Pancreas (tissue), 10 donors: ENCODE measurements at regions not wholly inside any gene's neighbourhood (a gene's known extent, or its start where the extent isn't known, plus 50 kb on each side); places are given as distances from the start of the nearest gene placed in this dataset.

ENCODE experiments used
- ATAC-seq, 4 donors: fragments of 200-7000 bp; cut with Tn5 transposase; one replicate each; pipeline versions ENCODE4 v1.8.0 to v1.9.1; 2020; ENCODE audit warnings: mild to moderate bottlenecking in 4 of 4, moderate library complexity in 4 of 4
- DNase-seq, 6 donors: peaks; one replicate each; pipeline ENCODE4 v3.0.0-alpha.2; 2020
- FAIRE-seq: peaks from 2 replicates; lab custom pipeline; 2012; peaks lifted over from hg19 to GRCh38; lab: Jason Lieb, UNC
- H3K27ac ChIP-seq, 4 donors: fragments of 200-600 bp; sonication (generic); 1 replicate in 3 of 4; 2 replicates in 1 of 4; pipeline versions ENCODE4 v1.5.0 to v1.8.0; 2020
- H3K27me3 ChIP-seq, 4 donors: fragments of 200-600 bp; one replicate each; pipeline ENCODE4 v1.8.0; 2021
- H3K36me3 ChIP-seq, 3 donors: fragments of 200-600 bp; sonication (generic) in 1 of 3; one replicate each; pipeline versions ENCODE4 v1.5.0 to v1.8.0; 2020 to 2021
- H3K4me1 ChIP-seq, 3 donors: fragments of 200-600 bp; one replicate each; pipeline ENCODE4 v1.8.0; 2021
- H3K4me3 ChIP-seq, 4 donors: fragments of 200-600 bp; sonication (generic) in 2 of 4; one replicate each; pipeline versions ENCODE4 v1.5.0 to v1.8.0; 2020 to 2021
- H3K9me3 ChIP-seq, 4 donors: fragments of 200-600 bp; one replicate each; pipeline ENCODE4 v1.8.0; 2021
- CTCF ChIP-seq, 4 donors: fragments of 200-600 bp; sonication (generic) in 3 of 4; IDR thresholded peaks; one replicate each; pipeline versions ENCODE4 v1.5.0 to v1.8.0; 2021; ENCODE audit warnings: antibody characterized with exemption in 4 of 4
- WGBS, 2 donors: extraction: QIAGEN DNeasy Blood & Tissue Kit; methylation state at CpG; one replicate each; pipeline ENCODE4 v1.1.7; 2013; 5-methylcytosine and 5-hydroxymethylcytosine counted together
- intact Hi-C, 3 donors: fragments of 100-400 bp; cut with DNase I; formaldehyde crosslinking; loops; one replicate each; pipeline versions ENCODE4 v1.11.1 to v1.14.2; 2022
- donor health status: healthy with polysubstance abuse.
- donor health status: DM: no; HTN: no; CAD: no; lungs with moderate emphysema.
- donor health status: DM: no; HTN: no; CAD: no.
- donor health status: control.
- donor health status: control.
- donor health status: Bipolar disorder and iron deficiency.
- donor health status: DM: yes; HTN: yes; CAD: no.
- donor health status: DM: no; HTN: no; CAD: no.
- donor health status: DM: no; HTN: no; CAD: no.
- donor health status: DM: yes; HTN: yes; CAD: no.

GRCh38 chr10:131695496-131696165 lies 205.2 kb upstream of the PPP2R2D start:
- no peak for ATAC-seq

DNA sequence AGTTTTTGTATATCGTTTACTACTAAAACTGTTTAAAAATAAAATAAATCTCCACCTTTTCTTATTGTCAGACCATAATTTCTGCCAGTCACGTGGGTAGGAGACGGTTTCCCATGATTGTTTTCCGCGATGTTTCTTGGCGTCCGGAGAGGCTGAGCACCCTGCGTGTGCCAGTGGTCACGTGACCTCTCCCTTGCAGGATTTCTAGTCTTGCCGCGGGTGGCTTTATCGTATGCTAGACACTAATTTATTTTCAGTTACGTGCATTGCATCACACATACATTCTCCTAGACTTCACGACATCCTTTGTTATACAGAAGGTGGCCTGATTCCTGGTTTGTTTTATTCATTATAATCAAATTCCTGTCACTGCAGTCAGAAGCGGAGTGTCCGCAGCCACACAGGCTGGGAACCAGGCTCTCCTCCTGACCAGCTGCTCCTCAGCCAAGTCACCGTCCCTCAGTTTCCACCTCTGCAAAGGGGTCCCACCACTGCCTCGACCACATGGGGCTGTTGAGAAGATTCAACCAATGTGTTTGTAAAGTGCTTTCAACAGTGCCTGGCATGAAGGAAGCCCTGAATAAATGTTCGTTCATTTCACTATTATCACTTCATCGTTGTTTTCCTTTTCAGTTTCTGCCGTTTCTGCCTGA lies 203.2 kb upstream of the PPP2R2D start:
- intact Hi-C loops = no loop called here
- Histone ChIP-seq H3K4me3 (no peak overlapping the region), H3K4me1 (no peaks in the 10 kb centered on the region), H3K27ac (no peak overlapping the region), H3K27me3 (peaks cover 0 to 4% (median 0%) of the 10 kb centered on the region in 4 donors), H3K36me3 (no peaks in the 10 kb centered on the region), H3K9me3 (no peaks in the 10 kb centered on the region)
- FAIRE-seq = no peak
- ATAC-seq = no peak
- DNase-seq = peak in 1 of 6 donors; percentile 34
- no peak for TF ChIP-seq CTCF (IDR thresholded peaks at IDR 0.05)
- 41 to 55% methylated on average over 21 of the region's 21 CpGs for WGBS, 2 donors

More at GRCh38 chr10:131695496-131696165, 205.2 kb upstream of the PPP2R2D start:
- Histone ChIP-seq H3K36me3 (no peaks in the 10 kb centered on the region), H3K4me1 (no peaks in the 10 kb centered on the region), H3K4me3 (no peak overlapping the region), H3K27me3 (peaks cover 0 to 4% (median 0%) of the 10 kb centered on the region in 4 donors), H3K9me3 (no peaks in the 10 kb centered on the region), H3K27ac (no peak overlapping the region)
- 59 to 72% methylated on average over 23 of the region's 23 CpGs for WGBS, 2 donors
- no peak for TF ChIP-seq CTCF (IDR thresholded peaks at IDR 0.05)
- FAIRE-seq (no peak), DNase-seq (peak in 1 of 6 donors; percentile 44)
- intact Hi-C loops = no loop called here

DNA sequence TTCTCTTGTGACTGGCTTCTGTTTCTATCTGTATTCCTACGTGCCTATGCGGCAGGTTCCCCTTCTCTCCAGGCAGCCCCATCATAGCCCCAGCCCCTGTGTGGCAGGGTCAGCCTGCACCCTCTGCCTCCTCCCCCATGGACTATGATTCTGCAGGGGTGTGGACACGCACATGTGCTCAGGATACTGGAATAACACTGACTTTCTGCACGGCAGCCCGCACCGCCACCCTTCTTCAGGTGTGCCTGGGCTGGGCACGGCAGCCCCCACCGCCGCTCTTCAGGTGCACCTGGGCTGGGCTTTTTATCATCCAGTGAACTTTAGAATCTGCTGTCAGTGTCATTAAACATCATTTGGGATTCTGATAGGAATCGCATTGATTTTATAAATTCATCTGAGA lies 202.6 kb upstream of the PPP2R2D start:
- Histone ChIP-seq H3K4me1 (no peaks in the 10 kb centered on the region), H3K27ac (no peak overlapping the region), H3K36me3 (no peaks in the 10 kb centered on the region), H3K9me3 (no peaks in the 10 kb centered on the region), H3K4me3 (no peak overlapping the region), H3K27me3 (peaks cover 0 to 4% (median 0%) of the 10 kb centered on the region in 4 donors)
- intact Hi-C loops = no loop called here
- WGBS, 2 donors = 75 to 79% methylated on average over 10 of the region's 10 CpGs
- no peak for TF ChIP-seq CTCF (IDR thresholded peaks at IDR 0.05)
- DNase-seq (peak in 1 of 6 donors; percentile 27), FAIRE-seq (no peak), ATAC-seq (no peak)

GRCh38 chr10:131698986-131699385 lies 201.8 kb upstream of the PPP2R2D start:
- no peak for TF ChIP-seq CTCF (IDR thresholded peaks at IDR 0.05)
- 66 to 67% methylated on average over 12 of the region's 12 CpGs for WGBS, 2 donors
- Histone ChIP-seq H3K4me3 (no peak overlapping the region), H3K9me3 (no peaks in the 10 kb centered on the region), H3K27ac (no peak overlapping the region), H3K36me3 (no peaks in the 10 kb centered on the region), H3K4me1 (no peaks in the 10 kb centered on the region), H3K27me3 (peaks cover 0 to 4% (median 0%) of the 10 kb centered on the region in 4 donors)
- no peak for ATAC-seq
- DNase-seq = peak in 1 of 6 donors; percentile 24
- FAIRE-seq = no peak
- intact Hi-C loops = no loop called here

- H3K27ac ChIP-seq = no peak overlapping the region
- ATAC-seq = no peak
- no peaks in the 10 kb centered on the region for H3K9me3 ChIP-seq
- H3K4me1 ChIP-seq = no peaks in the 10 kb centered on the region
- FAIRE-seq = no peak
- TF ChIP-seq CTCF (IDR thresholded peaks at IDR 0.05) = no peak
- H3K4me3 ChIP-seq = no peak overlapping the region
- no peaks in the 10 kb centered on the region for H3K36me3 ChIP-seq
- peaks cover 0 to 4% (median 0%) of the 10 kb centered on the region in 4 donors for H3K27me3 ChIP-seq
- DNase-seq = peak in 1 of 6 donors; percentile 36
- 59 to 60% methylated on average over 7 of the region's 7 CpGs for WGBS, 2 donors
- intact Hi-C loops = no loop called here
Observed at GRCh38 chr10:131700032-131700431, 200.8 kb upstream of the PPP2R2D start.
